Small intestine (tissue), 7 donors: ENCODE measurements at regions not wholly inside any gene's neighbourhood (a gene's known extent, or its start where the extent isn't known, plus 50 kb on each side); places are given as distances from the start of the nearest gene placed in this dataset.

Source experiments
- DNase-seq, 2 donors: peaks; one replicate each; pipeline versions ENCODE4 v3.0.0 to v3.0.0-alpha.2; 2013
- FAIRE-seq: peaks from 2 replicates; lab custom pipeline; 2012; peaks lifted over from hg19 to GRCh38; lab: Jason Lieb, UNC
- H3K27ac ChIP-seq, 3 donors: one replicate each; pipeline ENCODE4 v1.5.1; 2013; ENCODE audit warnings: low read length in 2 of 3, mild to moderate bottlenecking in 2 of 3, control low read depth in 1 of 3, inconsistent platforms in 1 of 3, low read depth in 1 of 3, moderate library complexity in 1 of 3
- H3K27me3 ChIP-seq, 3 donors: one replicate each; pipeline ENCODE4 v1.6.1; 2013; ENCODE audit warnings: low read length in 3 of 3, inconsistent platforms in 1 of 3; ENCODE audit not compliant: control insufficient read depth in 3 of 3, insufficient read depth in 3 of 3
- H3K36me3 ChIP-seq, 3 donors: one replicate each; pipeline ENCODE4 v1.6.1; 2013; ENCODE audit warnings: low read length in 3 of 3, inconsistent platforms in 1 of 3, low read depth in 1 of 3, mild to moderate bottlenecking in 1 of 3, moderate library complexity in 1 of 3; ENCODE audit not compliant: control insufficient read depth in 3 of 3, insufficient read depth in 2 of 3
- H3K4me1 ChIP-seq, 3 donors: one replicate each; pipeline ENCODE4 v1.6.1; 2013; ENCODE audit warnings: low read length in 2 of 3, inconsistent platforms in 1 of 3, low read depth in 1 of 3, mild to moderate bottlenecking in 1 of 3, moderate library complexity in 1 of 3; ENCODE audit not compliant: control insufficient read depth in 3 of 3, insufficient read depth in 2 of 3
- H3K4me3 ChIP-seq, 3 donors: one replicate each; pipeline ENCODE4 v1.5.1; 2013; ENCODE audit warnings: low read length in 3 of 3, control low read depth in 1 of 3, inconsistent platforms in 1 of 3, low read depth in 1 of 3, mild to moderate bottlenecking in 1 of 3, moderate library complexity in 1 of 3
- H3K9me3 ChIP-seq, 2 donors: one replicate each; pipeline ENCODE4 v1.6.1; 2013; ENCODE audit warnings: low read depth in 1 of 2, low read length in 1 of 2; ENCODE audit not compliant: control insufficient read depth in 2 of 2, insufficient read depth in 1 of 2
- WGBS, 3 donors: extraction: QIAGEN DNeasy Blood & Tissue Kit; methylation state at CpG; one replicate each; pipeline ENCODE4 v1.1.7; 2013; 5-methylcytosine and 5-hydroxymethylcytosine counted together
- donor health status: healthy with polysubstance abuse.
- donor health status: control.
- donor health status: control.
- donor health status: Bipolar disorder and iron deficiency.
- donor health status: healthy.

DNA sequence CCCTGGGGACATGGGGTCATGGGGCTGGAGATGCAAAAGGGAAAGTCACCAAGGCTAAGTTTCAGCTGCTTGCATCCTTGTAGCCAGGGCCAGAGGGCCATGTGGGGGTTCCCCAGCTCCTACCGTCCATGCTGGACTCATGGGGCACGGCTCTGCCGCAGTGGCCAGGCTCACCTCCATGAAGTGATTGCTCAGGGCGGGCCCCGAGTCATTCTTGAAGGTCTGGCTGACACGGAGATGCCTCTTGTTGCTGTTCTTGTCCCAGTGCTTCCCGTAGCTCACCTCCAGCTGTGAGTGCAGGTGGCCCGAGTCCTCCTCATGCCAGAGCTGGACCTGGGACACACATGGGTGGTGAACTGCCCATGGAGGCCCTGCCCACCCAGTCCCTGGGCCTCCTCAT is 114.5 kb downstream of the RMI2 start:
- Histone ChIP-seq H3K27ac (no peak overlapping the region), H3K36me3 (no peaks in the 10 kb centered on the region), H3K27me3 (peaks cover 0 to 2% (median 0%) of the 10 kb centered on the region in 3 donors), H3K9me3 (no peaks in the 10 kb centered on the region), H3K4me3 (no peak overlapping the region), H3K4me1 (no peaks in the 10 kb centered on the region)
- WGBS, 3 donors: 72 to 81% (median 81%) methylated on average over 8 of the region's 8 CpGs
- FAIRE-seq (no peak), DNase-seq (no peak)

DNA sequence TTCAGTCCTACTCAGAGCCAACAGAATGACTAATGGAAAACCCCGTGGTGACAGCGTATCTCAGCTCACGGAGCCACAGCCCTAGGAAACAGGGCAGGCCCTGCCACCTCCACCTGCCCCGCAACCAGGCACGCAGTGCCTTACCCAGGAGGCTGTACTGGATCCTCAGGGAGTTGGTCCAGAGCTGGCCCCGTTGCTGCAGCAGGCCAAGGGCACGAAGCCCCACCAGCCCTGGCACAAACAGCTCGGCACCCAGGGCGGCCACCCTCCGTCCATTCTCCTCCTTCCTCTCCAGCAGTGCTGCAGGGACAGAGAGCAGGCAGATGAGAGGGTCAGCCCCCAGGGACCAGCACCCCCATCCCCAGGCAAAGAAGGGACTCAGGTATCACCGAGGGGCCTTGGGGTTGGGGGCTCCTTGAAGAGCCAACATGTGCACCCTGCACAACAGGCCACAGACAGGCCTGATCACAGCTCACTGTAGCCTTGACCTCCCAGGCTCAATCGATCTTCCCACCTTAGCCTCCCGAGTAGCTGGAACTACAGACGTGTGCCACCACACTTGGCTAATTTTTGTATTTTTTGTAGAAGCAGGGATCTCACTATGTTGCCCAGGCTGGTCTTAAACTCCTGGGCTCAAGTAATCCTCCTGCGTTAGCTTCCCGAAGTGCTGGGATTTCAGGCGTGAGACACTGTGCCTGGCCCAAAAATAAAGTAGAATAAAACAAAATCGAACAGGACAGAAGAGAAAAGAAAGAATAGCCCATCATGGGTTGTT is 115.7 kb downstream of the RMI2 start:
- no peak for FAIRE-seq
- Histone ChIP-seq H3K36me3 (no peaks in the 10 kb centered on the region), H3K27me3 (peaks cover 0 to 2% (median 0%) of the 10 kb centered on the region in 3 donors), H3K9me3 (no peaks in the 10 kb centered on the region), H3K4me3 (no peak overlapping the region), H3K27ac (no peak overlapping the region), H3K4me1 (no peaks in the 10 kb centered on the region)
- 83 to 88% (median 87%) methylated on average over 18 of the region's 18 CpGs for WGBS, 3 donors
- DNase-seq: no peak

DNA sequence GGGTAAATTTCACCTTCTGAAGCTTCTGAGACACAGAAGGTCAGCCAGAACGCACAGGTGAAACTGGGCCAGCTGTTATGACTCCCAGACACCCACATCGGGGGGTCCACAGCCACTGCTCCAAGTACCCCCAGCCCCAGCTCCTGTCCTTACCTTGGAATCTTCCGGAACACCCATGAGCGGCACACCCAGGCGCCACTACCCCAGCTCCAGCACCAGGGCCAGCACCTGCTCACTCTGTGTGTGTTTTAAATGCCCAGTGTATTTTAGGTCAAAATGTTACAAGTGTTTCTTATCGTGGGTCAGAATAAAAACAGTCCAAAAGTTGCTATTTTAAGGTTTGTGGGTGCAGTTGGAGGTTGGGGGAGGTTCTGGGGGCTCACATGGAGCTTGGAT is 116.3 kb downstream of the RMI2 start:
- no peak for FAIRE-seq
- Histone ChIP-seq H3K27me3 (peaks cover 0 to 2% (median 0%) of the 10 kb centered on the region in 3 donors), H3K4me3 (no peak overlapping the region), H3K36me3 (no peaks in the 10 kb centered on the region), H3K4me1 (no peaks in the 10 kb centered on the region), H3K9me3 (no peaks in the 10 kb centered on the region), H3K27ac (no peak overlapping the region)
- 78 to 86% (median 82%) methylated on average over 6 of the region's 6 CpGs for WGBS, 3 donors
- DNase-seq: no peak

- FAIRE-seq (no peak), DNase-seq (no peak)
- no peaks in the 10 kb centered on the region for H3K9me3 ChIP-seq
- no peaks in the 10 kb centered on the region for H3K36me3 ChIP-seq
- no peak overlapping the region for H3K4me3 ChIP-seq
- 89 to 93% (median 91%) methylated on average over 14 to 15 of the region's 15 CpGs for WGBS, 3 donors
- no peaks in the 10 kb centered on the region for H3K4me1 ChIP-seq
- H3K27ac ChIP-seq: no peak overlapping the region
- peaks cover 0 to 2% (median 0%) of the 10 kb centered on the region in 3 donors for H3K27me3 ChIP-seq
These were observed 116.8 kb downstream of the RMI2 start for GRCh38 chr16:11462036-11462435.

- WGBS, 3 donors: 95 to 98% (median 96%) methylated on average over 15 of the region's 15 CpGs
- DNase-seq (no peak), FAIRE-seq (no peak)
- H3K9me3 ChIP-seq: no peaks in the 10 kb centered on the region
- no peak overlapping the region for H3K27ac ChIP-seq
- no peaks in the 10 kb centered on the region for H3K36me3 ChIP-seq
- H3K4me3 ChIP-seq: no peak overlapping the region
- H3K27me3 ChIP-seq: peaks cover 0 to 2% (median 0%) of the 10 kb centered on the region in 3 donors
- H3K4me1 ChIP-seq: no peaks in the 10 kb centered on the region
These were observed 117.6 kb downstream of the RMI2 start for GRCh38 chr16:11462861-11463260.

- no peak overlapping the region for H3K27ac ChIP-seq
- H3K4me3 ChIP-seq: no peak overlapping the region
- no peaks in the 10 kb centered on the region for H3K36me3 ChIP-seq
- no peaks in the 10 kb centered on the region for H3K4me1 ChIP-seq
- DNase-seq (no peak), FAIRE-seq (no peak)
- 64 to 75% (median 74%) methylated on average over 9 of the region's 9 CpGs for WGBS, 3 donors
- no peaks in the 10 kb centered on the region for H3K9me3 ChIP-seq
- H3K27me3 ChIP-seq: peaks cover 0 to 2% (median 0%) of the 10 kb centered on the region in 3 donors
These were observed 119.0 kb downstream of the RMI2 start for GRCh38 chr16:11464241-11464640.

GRCh38 chr16:11465675-11466074 is 120.4 kb downstream of the RMI2 start:
- peaks cover 0 to 2% (median 0%) of the 10 kb centered on the region in 3 donors for H3K27me3 ChIP-seq
- no peaks in the 10 kb centered on the region for H3K9me3 ChIP-seq
- FAIRE-seq: no peak
- H3K4me1 ChIP-seq: no peaks in the 10 kb centered on the region
- no peak overlapping the region for H3K4me3 ChIP-seq
- DNase-seq: no peak
- H3K36me3 ChIP-seq: no peaks in the 10 kb centered on the region
- no peak overlapping the region for H3K27ac ChIP-seq
- 82 to 93% (median 89%) methylated on average over 5 of the region's 5 CpGs for WGBS, 3 donors

DNA sequence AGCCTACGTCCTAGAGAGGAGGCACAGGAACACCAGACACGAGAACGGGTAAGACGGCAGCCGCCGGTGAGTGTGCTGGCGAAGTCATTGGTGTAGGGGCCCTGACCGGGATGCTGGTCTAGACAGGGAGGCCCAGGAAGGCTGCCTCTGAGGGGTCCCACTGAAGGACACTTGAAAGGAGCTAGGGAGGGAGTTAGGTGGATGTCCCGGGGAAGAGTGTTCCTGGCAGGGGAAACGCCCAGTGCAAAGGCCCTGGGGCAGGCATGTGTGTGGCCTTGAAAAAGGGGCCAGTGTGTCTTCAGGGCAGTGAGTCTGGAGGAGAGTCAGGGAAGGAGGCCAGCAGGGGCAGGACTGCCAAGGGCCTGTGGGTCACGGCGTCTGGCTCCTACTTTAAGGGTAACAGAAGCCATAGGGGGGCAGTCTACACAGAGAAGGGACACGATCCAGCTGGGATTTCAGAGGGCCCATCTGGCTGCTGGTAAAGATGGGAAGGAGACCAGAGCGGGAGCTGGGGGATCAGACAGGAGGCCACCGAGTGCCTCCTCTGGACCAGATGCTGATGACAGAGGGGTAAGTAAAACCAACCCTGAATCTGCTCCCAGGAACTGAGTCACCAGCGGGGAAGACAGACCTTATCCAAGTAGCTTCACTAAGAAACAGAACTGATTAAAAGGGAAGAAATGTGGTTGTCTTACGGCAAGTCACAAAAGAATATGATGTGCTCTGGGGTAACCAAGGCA is 115.9 kb downstream of the LITAF start:
- no peak overlapping the region for H3K27ac ChIP-seq
- no peaks in the 10 kb centered on the region for H3K9me3 ChIP-seq
- no peaks in the 10 kb centered on the region for H3K27me3 ChIP-seq
- no peaks in the 10 kb centered on the region for H3K36me3 ChIP-seq
- DNase-seq (no peak), FAIRE-seq (no peak)
- H3K4me3 ChIP-seq: no peak overlapping the region
- 84 to 85% (median 85%) methylated on average over 17 of the region's 17 CpGs for WGBS, 3 donors
- no peaks in the 10 kb centered on the region for H3K4me1 ChIP-seq
